H9 (cell line): ENCODE measurements at regions not wholly inside any gene's neighbourhood (a gene's known extent, or its start where the extent isn't known, plus 50 kb on each side); places are given as distances from the start of the nearest gene placed in this dataset.

Experiments
- DNase-seq: peaks from one replicate; pipeline ENCODE4 v3.0.0-alpha.2; 2017
- H2AFZ ChIP-seq: one replicate; pipeline ENCODE4 v1.6.1; 2013; ENCODE audit warnings: mild to moderate bottlenecking, low read length, control low read depth, moderate library complexity
- H2AK5ac ChIP-seq: 2 replicates; pipeline ENCODE4 v1.6.1; 2013; ENCODE audit warnings: low read length, control low read depth, mixed read lengths; ENCODE audit not compliant: insufficient read length
- H2BK120ac ChIP-seq: one replicate; pipeline ENCODE4 v1.6.1; 2013; ENCODE audit warnings: low read depth, mild to moderate bottlenecking, low read length, control low read depth, inconsistent platforms; ENCODE audit not compliant: poor library complexity, severe bottlenecking
- H2BK12ac ChIP-seq: 2 replicates; pipeline ENCODE4 v1.6.1; 2013; ENCODE audit warnings: low read length, control low read depth, mixed read lengths, low read depth; ENCODE audit not compliant: insufficient read length
- H2BK15ac ChIP-seq: 2 replicates; pipeline ENCODE4 v1.6.1; 2013; ENCODE audit warnings: low read depth, low read length, control low read depth
- H2BK20ac ChIP-seq: one replicate; pipeline ENCODE4 v1.6.1; 2013; ENCODE audit warnings: low read depth, mild to moderate bottlenecking, low read length, control low read depth, inconsistent platforms; ENCODE audit not compliant: poor library complexity, severe bottlenecking
- H2BK5ac ChIP-seq: 2 replicates; pipeline ENCODE4 v1.6.1; 2013; ENCODE audit warnings: low read length, control low read depth, mixed read lengths; ENCODE audit not compliant: insufficient read length
- H3K14ac ChIP-seq: 2 replicates; pipeline ENCODE4 v1.6.1; 2013; ENCODE audit warnings: low read length, control low read depth; ENCODE audit not compliant: insufficient read depth
- H3K18ac ChIP-seq: 2 replicates; pipeline ENCODE4 v1.6.1; 2013; ENCODE audit warnings: low read depth, mild to moderate bottlenecking, mixed read lengths, low read length, control low read depth; ENCODE audit not compliant: insufficient read length
- H3K23ac ChIP-seq: 2 replicates; pipeline ENCODE4 v1.6.1; 2013; ENCODE audit warnings: low read length, control low read depth, mixed read lengths, low read depth; ENCODE audit not compliant: insufficient read length
- H3K23me2 ChIP-seq: 2 replicates; pipeline ENCODE4 v1.6.1; 2013; ENCODE audit warnings: low read depth, mild to moderate bottlenecking, mixed read lengths, low read length, control low read depth; ENCODE audit not compliant: insufficient read length, poor library complexity, severe bottlenecking
- H3K27ac ChIP-seq: 2 replicates; pipeline ENCODE4 v1.5.1; 2013; ENCODE audit warnings: low read length, control low read depth, mixed read lengths, low read depth; ENCODE audit not compliant: insufficient read length
- H3K27me3 ChIP-seq: 2 replicates; pipeline ENCODE4 v1.6.1; 2013; ENCODE audit warnings: low read length, control low read depth, inconsistent platforms; ENCODE audit not compliant: insufficient read depth
- H3K4ac ChIP-seq: 2 replicates; pipeline ENCODE4 v1.6.1; 2013; ENCODE audit warnings: low read depth, mild to moderate bottlenecking, control low read depth, inconsistent platforms, low read length, moderate library complexity
- H3K4me1 ChIP-seq: 2 replicates; pipeline ENCODE4 v1.6.1; 2013; ENCODE audit warnings: low read length, control low read depth, inconsistent platforms; ENCODE audit not compliant: insufficient read depth
- H3K4me2 ChIP-seq: 2 replicates; pipeline ENCODE4 v1.6.1; 2013; ENCODE audit warnings: low read length, control low read depth, mixed read lengths; ENCODE audit not compliant: insufficient read length, insufficient read depth
- H3K56ac ChIP-seq: 2 replicates; pipeline ENCODE4 v1.6.1; 2013; ENCODE audit warnings: low read depth, mild to moderate bottlenecking, mixed read lengths, low read length, control low read depth; ENCODE audit not compliant: insufficient read length
- H3K79me1 ChIP-seq: 2 replicates; pipeline ENCODE4 v1.6.1; 2013; ENCODE audit warnings: low read depth, mild to moderate bottlenecking, moderate library complexity, low read length, control low read depth, inconsistent platforms; ENCODE audit not compliant: insufficient read depth, poor library complexity, severe bottlenecking
- H3K79me2 ChIP-seq: 2 replicates; pipeline ENCODE4 v1.6.1; 2013; ENCODE audit warnings: low read length, control low read depth, inconsistent platforms; ENCODE audit not compliant: insufficient read depth
- H3K9ac ChIP-seq: 2 replicates; pipeline ENCODE4 v1.6.1; 2013; ENCODE audit warnings: low read length, control low read depth, mixed read lengths; ENCODE audit not compliant: insufficient read length; ENCODE audit errors: extremely low read depth
- H3K9me3 ChIP-seq: one replicate; pipeline ENCODE4 v1.6.1; 2013; ENCODE audit warnings: low read depth, low read length, inconsistent platforms; ENCODE audit not compliant: control insufficient read depth
- H3T11ph ChIP-seq: one replicate; pipeline ENCODE4 v1.6.1; 2013; ENCODE audit warnings: mild to moderate bottlenecking, low read length, control low read depth, inconsistent platforms
- H4K20me1 ChIP-seq: one replicate; pipeline ENCODE4 v1.6.1; 2013; ENCODE audit not compliant: control insufficient read depth, insufficient read length, insufficient read depth
- H4K5ac ChIP-seq: 2 replicates; pipeline ENCODE4 v1.6.1; 2013; ENCODE audit warnings: low read depth, mild to moderate bottlenecking, mixed read lengths, low read length, control low read depth; ENCODE audit not compliant: insufficient read length
- H4K8ac ChIP-seq: replicated peaks from 2 replicates; pipeline ENCODE4 v1.6.1; 2013; ENCODE audit warnings: low read length, control low read depth, mixed read lengths, low read depth; ENCODE audit not compliant: insufficient read length
- H4K91ac ChIP-seq: 2 replicates; pipeline ENCODE4 v1.6.1; 2013; ENCODE audit warnings: low read depth, mild to moderate bottlenecking, moderate library complexity, mixed read lengths, low read length, control low read depth; ENCODE audit not compliant: insufficient read length
- H3K27ac Mint-ChIP-seq, 3 experiments: 2 replicates in 2 of 3; 3 replicates in 1 of 3; pipeline ENCODE4 v1.8.0; 2020 to 2021; ENCODE audit warnings: mixed read lengths in 3 of 3, mild to moderate bottlenecking in 1 of 3, moderate library complexity in 1 of 3
- H3K27me3 Mint-ChIP-seq: 2 replicates; pipeline ENCODE4 v1.8.0; 2021; ENCODE audit warnings: low read depth, mild to moderate bottlenecking, moderate library complexity, mixed read lengths
- H3K36me3 Mint-ChIP-seq, 3 experiments: 2 replicates in 2 of 3; 3 replicates in 1 of 3; pipeline ENCODE4 v1.8.0; 2020 to 2021; ENCODE audit warnings: low read depth in 3 of 3, mixed read lengths in 3 of 3; ENCODE audit not compliant: insufficient read depth in 1 of 3
- H3K4me1 Mint-ChIP-seq, 2 experiments: 2 replicates each; pipeline ENCODE4 v1.8.0; 2020; ENCODE audit warnings: mixed read lengths in 2 of 2
- H3K4me3 Mint-ChIP-seq, 2 experiments: 2 replicates in 1 of 2; 3 replicates in 1 of 2; pipeline ENCODE4 v1.8.0; 2020 to 2021; ENCODE audit warnings: mild to moderate bottlenecking in 2 of 2, mixed read lengths in 2 of 2, moderate library complexity in 1 of 2
- H3K9me3 Mint-ChIP-seq, 2 experiments: 2 replicates in 1 of 2; 3 replicates in 1 of 2; pipeline ENCODE4 v1.8.0; 2020; ENCODE audit warnings: mild to moderate bottlenecking in 2 of 2, mixed read lengths in 2 of 2, moderate library complexity in 1 of 2
- WGBS: extraction: QIAGEN DNeasy Blood & Tissue Kit; methylation state at CpG from one replicate; pipeline ENCODE4 v1.1.7; 2013; ENCODE audit warnings: missing lambda C conversion rate, low lambda C conversion rate, mixed read lengths; ENCODE audit not compliant: insufficient read length; ENCODE audit errors: extremely low coverage; 5-methylcytosine and 5-hydroxymethylcytosine counted together
- TF ChIP-seq, protein P1 (sequence below): fragments of 200-600 bp; sonication (generic); conservative IDR thresholded peaks from 3 replicates; pipeline ENCODE4 v1.8.0; 2021; ENCODE audit warnings: antibody characterized with exemption, mild to moderate bottlenecking

DNA sequence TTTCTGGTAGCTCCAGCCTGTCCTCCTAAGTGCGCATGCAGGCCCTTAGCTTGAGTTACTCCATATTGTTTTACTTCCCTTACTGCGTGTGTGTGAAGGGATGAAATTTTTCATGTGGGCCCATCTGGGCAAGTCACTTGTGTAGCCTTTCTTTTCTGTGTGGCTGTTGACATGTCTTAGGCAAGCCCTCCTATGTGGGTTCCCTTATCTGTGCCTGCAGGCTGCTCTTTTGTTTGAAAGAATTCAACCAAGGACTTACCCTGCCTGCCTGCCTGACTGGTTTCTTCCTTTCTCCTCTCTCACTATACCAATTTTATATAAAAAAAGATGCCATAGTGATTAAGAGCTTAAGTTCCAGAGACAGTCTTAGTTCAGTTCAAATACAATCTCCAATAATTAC lies 249.3 kb downstream of the ATG4C start:
- H3K14ac ChIP-seq = no peak overlapping the region
- H2BK5ac ChIP-seq = no peak overlapping the region
- H3K9ac ChIP-seq = no peak overlapping the region
- H3K23ac ChIP-seq = no peak overlapping the region
- peaks cover 8% of the 10 kb centered on the region for H3K9me3 ChIP-seq
- H2BK20ac ChIP-seq = no peak overlapping the region
- H3K4me2 ChIP-seq = no peak overlapping the region
- H4K5ac ChIP-seq = no peak overlapping the region
- DNase-seq = no peak
- no peak overlapping the region for H2BK120ac ChIP-seq
- no peaks in the 10 kb centered on the region for H4K20me1 ChIP-seq
- no peaks in the 10 kb centered on the region for H3K27me3 ChIP-seq
- H3K27ac ChIP-seq = no peak overlapping the region
- Mint-ChIP-seq H3K4me3 (no peak overlapping the region), H3K36me3 (peaks cover 0 to 6% (median 3%) of the 10 kb centered on the region in 3 experiments; a peak in 3 of 7 replicates), H3K4me1 (peaks cover 6 to 8% of the 10 kb centered on the region in 2 experiments; a peak in 3 of 4 replicates), H3K9me3 (peaks cover 10 to 12% of the 10 kb centered on the region in 2 experiments; a peak in 4 of 5 replicates), H3K27me3 (peaks cover 2% of the 10 kb centered on the region; the same call in 1 of the 2 replicates), H3K27ac (peak overlapping the region in 1 of 3 experiments; percentile 81; a peak in 3 of 7 replicates)
- H3K4me1 ChIP-seq = no peaks in the 10 kb centered on the region
- no peak overlapping the region for H2BK15ac ChIP-seq
- TF ChIP-seq, protein P1, sequence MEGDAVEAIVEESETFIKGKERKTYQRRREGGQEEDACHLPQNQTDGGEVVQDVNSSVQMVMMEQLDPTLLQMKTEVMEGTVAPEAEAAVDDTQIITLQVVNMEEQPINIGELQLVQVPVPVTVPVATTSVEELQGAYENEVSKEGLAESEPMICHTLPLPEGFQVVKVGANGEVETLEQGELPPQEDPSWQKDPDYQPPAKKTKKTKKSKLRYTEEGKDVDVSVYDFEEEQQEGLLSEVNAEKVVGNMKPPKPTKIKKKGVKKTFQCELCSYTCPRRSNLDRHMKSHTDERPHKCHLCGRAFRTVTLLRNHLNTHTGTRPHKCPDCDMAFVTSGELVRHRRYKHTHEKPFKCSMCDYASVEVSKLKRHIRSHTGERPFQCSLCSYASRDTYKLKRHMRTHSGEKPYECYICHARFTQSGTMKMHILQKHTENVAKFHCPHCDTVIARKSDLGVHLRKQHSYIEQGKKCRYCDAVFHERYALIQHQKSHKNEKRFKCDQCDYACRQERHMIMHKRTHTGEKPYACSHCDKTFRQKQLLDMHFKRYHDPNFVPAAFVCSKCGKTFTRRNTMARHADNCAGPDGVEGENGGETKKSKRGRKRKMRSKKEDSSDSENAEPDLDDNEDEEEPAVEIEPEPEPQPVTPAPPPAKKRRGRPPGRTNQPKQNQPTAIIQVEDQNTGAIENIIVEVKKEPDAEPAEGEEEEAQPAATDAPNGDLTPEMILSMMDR = no peak
- WGBS = no CpG with 5 or more reads among the region's 2 CpGs
- H2AK5ac ChIP-seq = no peak overlapping the region
- no peak overlapping the region for H3K56ac ChIP-seq
- H2AFZ ChIP-seq = peak overlapping the region; percentile 51
- H3T11ph ChIP-seq = no peak overlapping the region
- H3K79me2 ChIP-seq = no peaks in the 10 kb centered on the region
- no peak overlapping the region for H4K91ac ChIP-seq
- H3K18ac ChIP-seq = no peak overlapping the region
- H3K23me2 ChIP-seq = no peaks in the 10 kb centered on the region
- no peak overlapping the region for H3K4ac ChIP-seq
- H3K79me1 ChIP-seq = no peaks in the 10 kb centered on the region
- no peak overlapping the region for H4K8ac ChIP-seq
- no peak overlapping the region for H2BK12ac ChIP-seq
